A549 (cell line): ENCODE measurements at regions not wholly inside any gene's neighbourhood (a gene's known extent, or its start where the extent isn't known, plus 50 kb on each side); places are given as distances from the start of the nearest gene placed in this dataset.

Experiments
- CTCF ChIP-seq: fragments of >200 bp; sonication (Bioruptor Twin); formaldehyde crosslinking; IDR thresholded peaks from 3 replicates; pipeline ENCODE4 v1.5.1; 2016
- EP300 ChIP-seq, 2 experiments: fragments of >200 bp; sonication (Bioruptor Twin); formaldehyde crosslinking; IDR thresholded peaks; 2 replicates in 1 of 2; 3 replicates in 1 of 2; pipeline ENCODE4 v1.6.1; 2016 to 2017

GRCh38 chr7:35549781-35550180, 145.2 kb downstream of the HERPUD2 start:
- no peak for TF ChIP-seq CTCF
- no peak for TF ChIP-seq EP300 (IDR thresholded peaks at IDR 0.05)
